Skin of body (tissue), 1 donor: ENCODE measurements at regions not wholly inside any gene's neighbourhood (a gene's known extent, or its start where the extent isn't known, plus 50 kb on each side); places are given as distances from the start of the nearest gene placed in this dataset.

ENCODE experiments used
- DNase-seq: peaks from one replicate; lab custom pipeline; 2025; lab: John Stamatoyannopoulos, UW

DNA sequence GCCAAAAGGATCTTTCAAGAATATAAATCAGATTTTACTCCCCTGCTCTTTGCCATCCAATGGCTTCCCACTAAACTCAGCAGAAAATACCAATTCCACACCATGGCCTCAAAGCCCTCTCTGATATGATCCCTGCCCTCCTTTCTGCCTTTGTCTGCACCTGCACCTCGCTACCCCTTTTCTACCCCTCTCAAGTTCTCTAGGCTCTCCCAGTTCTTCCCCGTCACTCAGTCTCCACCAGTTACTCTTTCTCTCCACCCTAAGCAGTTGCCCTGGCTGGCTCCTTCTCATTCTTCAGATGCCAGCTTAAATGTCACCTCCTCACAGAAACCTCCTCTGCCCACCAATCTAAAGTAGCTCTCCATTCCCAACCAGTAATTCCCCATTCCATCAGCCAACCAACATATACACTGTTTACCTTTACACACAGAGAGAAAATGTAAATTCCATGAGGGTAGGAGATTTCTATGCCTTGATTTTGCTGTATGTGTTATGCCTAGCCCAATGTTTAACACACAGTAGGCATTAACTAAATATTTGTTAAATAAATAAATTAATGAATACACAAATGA, 93.6 kb upstream of the LPP start:
- no peak for DNase-seq

DNA sequence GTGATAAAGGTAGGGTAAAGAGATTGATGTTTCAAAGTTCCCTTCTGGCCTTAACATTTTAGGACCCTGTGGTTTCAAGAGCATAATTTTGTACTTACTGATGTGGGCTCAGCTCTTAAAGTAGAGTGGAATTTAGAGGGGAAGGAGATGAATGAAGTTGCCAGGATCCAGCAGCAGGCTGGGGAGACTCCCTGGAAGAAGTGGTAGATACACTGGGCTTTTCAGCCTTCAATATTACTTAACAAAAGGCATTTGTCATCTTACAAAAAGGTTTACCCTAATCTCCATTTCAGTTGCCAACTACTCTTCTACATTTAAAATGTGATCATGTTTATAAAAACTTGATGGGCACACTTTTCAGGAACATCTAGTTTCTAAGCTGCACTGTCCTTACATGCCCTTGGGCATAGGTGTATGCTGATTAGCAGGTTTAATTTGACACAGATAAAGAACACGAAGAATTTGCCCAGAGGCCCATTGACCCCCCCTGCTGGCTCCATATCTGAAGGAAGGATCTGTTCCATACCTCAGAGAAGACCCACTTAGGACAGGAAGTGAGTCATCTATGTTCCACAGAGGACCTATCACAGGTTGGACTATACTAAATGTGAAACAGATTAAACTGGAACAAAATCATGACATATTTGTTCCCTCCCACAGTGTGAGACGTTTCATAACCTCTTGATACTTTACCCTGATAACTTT, 93.0 kb upstream of the LPP start:
- peak; percentile 44 for DNase-seq

DNA sequence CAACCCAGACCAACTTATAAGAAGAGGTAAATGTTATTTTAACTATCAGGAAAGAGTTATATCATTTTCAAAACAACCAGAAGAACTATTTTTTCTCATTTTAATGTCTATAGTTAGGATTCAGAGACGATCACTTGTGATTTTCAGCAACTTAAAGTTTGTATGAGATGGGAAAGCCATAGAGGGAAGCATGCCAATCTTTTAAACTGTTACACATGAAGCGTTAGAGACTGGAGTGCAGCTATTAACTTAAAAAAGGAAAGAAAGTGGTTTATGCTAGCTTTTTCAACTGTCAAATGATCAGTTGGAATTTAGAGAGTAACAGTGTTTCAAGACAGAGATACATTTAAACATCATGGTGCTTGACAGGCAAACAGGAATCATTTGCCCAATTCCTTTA, 91.7 kb upstream of the LPP start:
- DNase-seq, result peak; percentile 69

DNA sequence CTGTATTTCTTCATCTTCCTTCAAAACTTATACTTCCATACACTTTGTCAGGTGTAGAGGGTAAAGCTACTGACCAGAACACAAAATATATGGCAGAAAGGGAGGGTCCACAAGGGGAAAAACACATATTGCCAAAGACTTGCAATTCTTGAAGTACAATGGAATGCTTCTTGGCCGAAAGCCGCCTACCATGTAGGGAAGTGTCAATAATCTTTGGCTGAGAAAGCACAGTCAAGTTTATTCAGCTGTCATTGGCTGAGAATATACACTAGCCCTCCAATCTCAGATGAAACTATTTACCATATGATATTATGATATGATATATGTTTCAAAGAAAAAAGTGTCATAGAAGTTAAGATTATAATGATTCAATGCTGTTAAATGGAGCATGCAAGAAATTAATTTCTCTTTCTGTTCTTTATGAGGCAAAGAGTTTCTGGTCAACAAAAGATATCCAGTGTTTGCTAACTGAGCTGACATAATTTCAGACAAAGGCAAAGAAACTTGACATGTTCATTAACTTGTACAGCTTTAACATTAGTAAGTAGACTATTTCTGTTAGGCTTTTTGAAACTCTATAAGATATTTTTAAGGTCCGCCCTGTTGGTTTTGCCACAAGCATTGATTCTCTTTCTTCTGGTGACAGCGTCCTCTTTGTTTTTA, 89.0 kb upstream of the LPP start:
- peak; percentile 19 for DNase-seq

DNA sequence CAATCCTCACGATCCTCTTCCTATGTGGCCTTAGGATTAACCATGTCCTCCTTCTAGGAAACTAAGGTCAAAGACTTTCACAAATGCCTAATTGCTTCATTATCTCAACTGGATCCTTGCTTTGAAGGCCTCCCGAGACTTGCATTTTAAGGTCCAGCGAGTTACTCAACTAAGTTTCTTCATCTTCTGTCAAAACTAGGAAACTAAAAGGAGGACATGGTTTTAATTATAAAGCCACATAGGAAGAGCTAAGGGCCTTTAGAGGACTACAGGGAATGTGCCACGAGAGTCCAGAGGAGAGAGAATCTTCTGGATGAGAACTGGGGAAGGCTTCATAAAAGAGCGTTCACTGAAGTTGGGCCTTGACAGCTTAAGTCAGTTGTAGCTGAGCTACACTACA, 87.8 kb upstream of the LPP start:
- no peak for DNase-seq

DNA sequence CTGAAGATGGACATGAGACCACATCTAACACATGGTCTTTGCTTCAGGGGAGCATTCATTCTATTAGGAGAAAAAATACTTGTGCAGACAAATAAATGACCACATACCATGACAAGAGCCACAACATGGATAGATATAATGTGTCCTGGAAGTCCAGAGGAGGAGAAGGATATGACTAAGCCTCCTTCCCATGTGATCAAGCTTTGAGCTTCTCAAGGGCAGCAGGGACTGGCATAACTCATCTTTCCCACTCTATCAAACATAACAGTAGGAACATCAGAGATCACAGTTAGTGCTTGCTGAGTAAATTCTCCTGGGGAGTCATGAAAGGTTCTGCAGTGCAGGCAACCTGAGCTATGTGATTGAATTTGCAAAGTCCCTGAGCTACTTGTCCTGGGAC, 86.0 kb upstream of the LPP start:
- no peak for DNase-seq

DNA sequence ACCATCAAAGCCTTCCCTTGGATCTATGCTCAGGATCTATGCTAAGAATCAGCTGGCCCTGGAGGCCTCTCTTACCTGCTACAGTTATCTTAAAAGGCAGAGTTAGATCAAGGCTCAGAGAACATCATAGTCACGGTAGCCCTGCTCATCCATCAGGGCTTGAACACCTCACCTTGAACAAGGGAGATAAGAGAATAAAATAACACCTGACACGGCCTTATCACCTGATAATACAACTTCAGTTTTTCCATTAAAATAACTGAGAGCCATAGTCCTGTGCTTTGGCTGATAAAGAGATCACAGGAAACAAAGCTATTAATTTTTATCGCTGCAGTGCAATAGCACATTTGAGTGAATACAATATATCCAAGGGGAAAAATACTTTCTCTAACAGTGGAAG, 85.6 kb upstream of the LPP start:
- no peak for DNase-seq

DNA sequence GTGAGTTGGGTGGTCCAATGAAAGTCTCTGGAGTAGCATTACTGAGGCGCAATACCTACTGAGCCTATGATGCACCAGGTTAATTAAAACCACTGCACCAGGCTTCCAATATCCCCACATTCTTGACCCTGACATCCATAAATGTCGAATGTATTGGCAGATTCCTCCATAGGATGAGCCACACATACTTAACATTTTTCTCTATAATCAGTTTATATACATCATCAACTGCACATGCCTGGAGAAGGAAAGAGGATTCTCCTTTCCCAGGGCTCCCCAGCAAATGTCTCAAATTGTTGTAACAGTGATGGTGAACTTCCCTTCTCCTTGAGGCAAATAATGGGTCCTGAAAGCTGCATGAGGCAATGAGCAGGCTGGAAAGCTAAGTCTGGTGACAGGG, 82.3 kb upstream of the LPP start:
- no peak for DNase-seq

DNA sequence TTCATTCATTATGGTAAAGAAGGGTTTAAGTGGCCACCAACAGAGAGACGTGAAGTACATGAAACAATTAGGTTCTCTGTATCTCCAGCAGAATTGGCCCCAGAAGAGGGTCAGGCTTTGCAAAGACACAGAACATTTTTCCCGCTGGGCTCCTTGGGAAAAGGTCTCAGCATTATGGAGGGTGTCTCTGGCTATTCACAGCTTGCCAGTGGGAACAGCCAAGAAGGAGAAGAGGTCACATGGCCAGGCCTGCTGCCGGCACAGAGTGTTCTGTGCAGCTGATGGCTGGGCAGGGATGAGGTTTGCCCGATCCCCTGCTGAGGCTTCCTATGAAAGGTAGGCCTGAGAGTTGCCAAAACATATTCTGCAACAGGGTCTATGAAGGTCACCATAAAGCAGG, 77.8 kb upstream of the LPP start:
- no peak for DNase-seq

DNA sequence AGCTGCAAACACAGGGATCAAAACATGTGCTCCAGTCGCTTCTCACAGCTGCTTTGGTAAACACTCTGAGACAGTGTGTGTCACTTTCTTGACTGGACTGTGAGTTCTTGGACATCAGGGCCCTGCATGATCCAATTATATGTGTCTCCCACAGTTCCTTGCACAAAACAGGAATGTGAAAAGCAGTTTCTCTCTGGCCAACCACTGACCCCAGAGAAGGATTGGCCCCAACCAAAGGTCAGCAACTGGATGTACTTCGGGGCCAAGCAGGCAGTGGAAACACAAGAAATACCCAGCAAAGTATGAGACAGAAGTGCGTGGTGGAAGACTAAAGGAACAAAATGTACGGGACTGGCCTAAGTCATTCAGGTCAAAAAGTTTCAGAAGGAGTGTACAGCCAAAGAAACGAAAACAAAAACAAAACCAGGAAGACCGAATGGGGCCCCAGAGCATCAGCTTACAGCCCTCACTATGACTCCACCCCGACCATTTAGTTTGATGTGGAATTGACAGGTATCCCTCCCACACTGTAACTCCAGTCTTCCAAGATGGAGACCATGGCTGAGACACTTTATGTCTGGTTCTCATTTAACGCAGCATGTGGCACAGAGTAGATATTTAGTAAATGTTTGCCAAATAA, 76.7 kb upstream of the LPP start:
- no peak for DNase-seq

DNA sequence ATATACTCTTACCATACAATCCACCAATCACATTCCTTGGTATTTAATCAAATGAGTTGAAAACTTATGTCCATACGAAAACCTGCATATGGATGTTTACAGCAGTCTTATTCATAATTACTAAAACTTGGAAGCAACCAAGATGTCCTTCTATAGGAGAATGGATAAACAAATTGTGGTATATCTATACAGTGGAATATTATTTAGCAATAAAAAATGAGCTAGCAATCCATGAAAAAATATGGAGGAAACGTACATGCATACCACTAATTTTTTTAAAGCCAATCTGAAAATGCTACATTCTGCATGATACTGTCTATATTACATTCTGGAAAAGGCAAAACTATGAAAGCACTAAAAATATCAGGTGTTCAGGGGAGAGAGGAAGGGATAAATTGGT, 73.9 kb upstream of the LPP start:
- no peak for DNase-seq

DNA sequence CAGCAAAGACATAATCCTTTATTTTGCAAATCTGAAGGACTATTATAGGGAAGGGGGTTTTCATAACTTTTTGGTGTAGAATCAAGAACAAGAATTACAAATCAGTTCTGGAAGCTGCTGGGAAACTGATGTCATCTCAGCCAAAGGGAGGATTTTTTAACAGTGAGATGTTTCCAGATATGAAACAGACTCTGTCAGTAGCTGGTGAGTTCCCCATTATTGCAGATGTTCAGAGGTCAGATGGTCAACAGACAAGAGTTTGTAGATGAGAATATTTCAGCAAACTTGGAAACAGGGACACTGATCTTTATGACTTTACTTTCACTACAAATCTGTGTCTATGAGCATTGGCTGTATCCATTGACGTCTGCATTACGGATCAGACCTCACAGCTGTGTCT, 71.9 kb upstream of the LPP start:
- peak; percentile 76 for DNase-seq

DNA sequence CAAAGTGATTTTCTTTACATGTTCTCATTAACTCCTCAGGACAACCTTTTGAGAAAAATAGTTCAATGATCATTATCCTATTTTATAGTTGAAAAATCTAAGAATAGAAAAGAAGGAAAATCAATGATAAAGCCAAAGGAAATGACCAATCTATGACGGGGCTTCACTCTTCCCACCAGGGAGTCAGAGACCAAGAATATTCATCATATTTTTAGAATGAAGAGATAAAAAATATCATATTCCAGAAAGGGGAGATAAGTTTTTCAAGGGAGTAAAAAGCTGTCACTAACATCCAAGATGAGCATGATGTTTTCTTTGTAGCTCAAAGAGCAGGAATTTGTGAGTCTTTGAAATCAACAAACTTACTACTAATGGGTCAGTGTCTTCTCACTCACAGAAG, 71.5 kb upstream of the LPP start:
- no peak for DNase-seq

DNA sequence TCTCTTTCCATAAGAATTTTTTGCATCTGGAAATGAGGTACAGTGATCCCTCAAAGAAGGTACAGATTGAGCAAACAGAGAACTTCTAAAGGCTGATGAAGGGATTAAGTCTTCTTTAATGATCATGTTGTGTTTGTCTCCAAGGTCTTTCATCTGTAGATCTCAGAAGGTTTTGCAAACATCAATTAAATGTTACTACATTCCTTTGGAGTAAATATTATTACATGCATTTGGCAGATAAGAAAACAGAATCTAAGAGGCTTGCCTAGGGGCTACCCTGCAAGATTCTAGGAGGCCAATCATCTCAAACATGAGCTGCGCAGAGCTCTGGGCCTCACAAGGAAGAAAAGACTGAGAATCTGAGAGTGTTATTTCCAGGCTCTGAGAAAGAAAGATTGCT, 70.9 kb upstream of the LPP start:
- DNase-seq, result no peak

DNA sequence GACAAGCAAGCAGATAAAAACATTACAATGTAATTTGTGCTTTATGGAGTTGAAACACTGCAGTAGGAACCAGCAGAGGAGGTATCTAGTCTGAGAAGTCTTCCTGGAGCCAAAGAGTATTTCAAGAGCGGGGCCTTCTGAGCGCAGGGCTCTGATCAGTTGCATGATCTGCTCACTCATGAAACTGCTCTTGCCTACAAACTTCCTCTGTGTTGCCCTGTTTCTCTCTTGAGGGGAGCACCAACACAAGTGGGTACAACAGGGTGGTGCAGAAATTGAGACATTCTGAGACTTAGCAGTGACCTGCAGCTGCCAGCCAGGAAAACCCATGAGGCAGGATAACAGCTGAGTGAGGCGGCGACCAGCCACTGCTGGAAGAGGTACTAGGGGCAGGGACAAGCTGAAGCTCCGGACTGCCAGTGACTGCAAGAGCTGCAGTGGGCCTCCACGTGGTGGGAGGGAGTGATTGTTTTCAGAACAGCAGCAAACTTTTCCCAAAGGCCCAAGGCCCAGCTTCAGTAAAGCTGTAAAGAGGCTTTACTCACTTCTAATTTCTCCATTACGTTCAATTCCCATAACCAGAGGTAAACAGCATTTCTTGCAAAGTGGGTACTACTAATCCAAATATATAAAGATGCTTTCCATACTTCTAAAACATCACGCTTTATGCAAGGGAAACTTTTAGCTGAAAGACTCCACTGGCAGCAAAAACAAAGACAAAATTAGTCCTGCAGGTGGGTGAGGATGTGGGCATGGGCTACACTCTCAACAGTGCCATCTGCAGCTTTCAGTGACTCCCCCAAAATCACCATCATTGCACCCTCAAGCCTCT, 69.0 kb upstream of the LPP start:
- DNase-seq, result no peak

DNA sequence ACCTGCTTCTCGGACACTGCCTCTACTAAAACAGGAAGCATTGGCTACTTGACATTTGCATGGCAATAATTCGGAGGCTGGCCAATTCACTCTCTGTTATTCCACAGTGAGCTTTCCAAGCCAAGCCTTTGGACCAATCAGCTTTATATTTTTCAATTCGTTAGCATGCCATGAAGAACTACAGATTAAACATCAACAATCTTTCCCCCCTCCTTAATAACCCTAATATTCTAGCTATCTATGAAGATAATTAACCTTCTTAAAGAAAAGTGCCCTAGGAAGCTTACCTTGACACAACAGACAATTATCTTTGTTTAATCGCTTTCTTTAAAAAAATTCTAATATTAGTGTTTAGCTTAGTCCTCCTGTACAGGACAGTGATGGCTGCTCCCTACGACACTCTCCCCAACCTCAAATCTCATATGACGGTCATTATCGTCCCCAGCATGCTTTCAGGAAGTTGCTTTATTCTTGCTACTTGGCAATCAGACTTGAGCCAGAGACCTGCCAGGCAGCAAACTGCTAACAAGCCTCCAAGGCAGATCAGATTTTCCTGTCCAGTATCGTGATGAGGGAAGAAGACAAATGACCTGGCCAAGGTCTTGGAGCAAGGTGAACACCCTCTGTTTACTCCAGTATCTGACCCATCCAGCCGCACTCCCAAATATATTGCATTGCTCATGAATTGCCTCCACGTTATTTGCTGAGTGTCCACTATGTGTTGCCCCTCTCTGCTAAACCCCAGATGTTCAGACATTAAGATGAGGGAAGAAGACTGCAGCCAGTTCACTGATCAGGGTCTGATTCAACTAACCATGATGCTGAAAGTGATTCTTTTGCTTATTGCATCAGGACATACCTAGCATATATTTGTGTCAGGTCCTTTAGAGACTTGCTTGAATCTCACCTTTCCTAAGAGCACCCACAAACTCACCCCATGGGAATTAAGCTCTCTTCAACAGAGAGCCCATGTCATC, 68.1 kb upstream of the LPP start:
- no peak for DNase-seq

DNA sequence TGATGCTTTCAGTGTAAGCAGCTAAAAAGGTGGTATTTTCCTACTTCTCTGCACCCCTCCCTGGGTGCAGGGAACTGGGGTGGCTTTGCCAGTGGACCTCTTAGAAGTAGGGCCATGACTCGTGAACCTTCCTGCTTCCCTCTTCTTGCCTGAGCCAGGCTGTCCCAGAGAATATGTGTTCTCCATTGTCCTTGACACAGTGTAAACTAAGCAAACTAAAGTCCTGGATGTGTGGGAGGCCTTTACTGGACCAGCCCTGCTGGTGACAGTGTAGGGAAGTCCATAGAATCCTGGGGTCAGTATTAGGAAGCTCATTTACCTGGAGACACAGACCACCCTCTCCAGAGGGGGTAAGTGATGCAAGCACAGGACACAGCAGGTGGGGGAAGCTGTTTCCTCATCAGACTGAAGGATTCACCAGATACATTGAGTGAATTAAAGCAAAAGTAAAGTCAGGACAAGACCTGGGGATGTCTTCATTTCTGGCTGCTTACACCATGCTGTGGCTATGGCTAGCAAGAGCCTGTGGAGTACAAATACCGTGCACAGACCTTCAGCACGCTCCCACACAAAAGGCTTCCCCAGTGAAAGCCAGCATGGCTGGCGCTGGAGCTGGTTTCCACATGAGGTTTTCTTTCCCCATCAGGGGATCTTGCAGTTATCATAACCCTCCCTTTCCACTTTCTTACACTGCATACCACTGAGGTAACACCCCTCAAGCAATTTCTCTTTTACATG, 64.8 kb upstream of the LPP start:
- no peak for DNase-seq

DNA sequence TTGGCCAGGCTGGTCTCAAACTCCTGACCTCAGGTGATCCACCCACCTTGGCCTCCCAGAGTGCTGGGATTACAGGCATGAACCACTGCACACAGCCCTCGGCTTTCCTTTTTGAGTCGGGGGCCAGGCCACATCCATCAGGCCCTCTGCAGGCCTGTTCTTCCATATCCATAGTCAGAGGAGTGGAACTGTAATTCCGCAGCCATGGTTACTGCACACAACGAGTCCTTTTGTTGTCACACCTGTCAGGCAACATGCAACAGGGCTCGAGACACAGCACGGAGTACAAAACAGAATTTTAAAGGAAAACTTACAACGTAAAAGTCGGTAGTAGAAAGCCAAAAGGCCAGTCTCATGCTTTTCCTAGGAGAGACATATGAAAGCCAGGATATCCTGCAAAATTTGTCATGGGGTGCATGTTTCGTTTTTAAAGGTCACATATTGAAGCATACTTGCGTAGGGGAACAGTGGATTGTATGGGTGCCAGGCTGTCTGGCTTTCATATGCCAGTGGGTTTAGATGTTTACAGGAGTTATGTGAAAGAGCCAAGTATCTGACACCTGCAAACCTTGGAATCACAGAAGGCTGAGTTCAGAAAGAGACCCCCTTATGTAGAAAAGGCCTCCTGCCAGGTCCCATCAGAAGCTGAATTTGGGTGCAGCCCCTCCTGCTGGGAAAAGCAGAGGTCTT, 63.2 kb upstream of the LPP start:
- DNase-seq, result no peak

DNA sequence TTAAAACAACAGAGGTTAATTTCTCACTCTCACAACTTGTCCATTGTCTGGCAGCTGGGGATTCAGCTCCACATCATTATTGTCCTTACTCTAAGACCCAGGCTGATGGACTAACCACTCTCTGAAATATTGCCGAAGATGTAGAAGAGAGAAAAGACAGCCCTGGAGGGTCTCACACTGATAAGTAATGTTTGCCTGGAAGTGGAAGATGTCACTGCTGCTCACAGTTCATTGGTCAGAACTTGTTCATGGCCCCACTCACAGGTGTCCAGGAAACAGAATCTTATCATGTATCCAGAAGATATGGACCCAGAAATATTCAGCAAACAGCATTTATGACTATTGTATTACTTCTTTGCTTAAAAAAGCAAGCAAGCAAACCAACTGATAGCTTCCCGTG, 62.2 kb upstream of the LPP start:
- DNase-seq, result no peak
